ENCODE measurements at regions not wholly inside any gene's neighbourhood (a gene's known extent, or its start where the extent isn't known, plus 50 kb on each side); places are given as distances from the start of the nearest gene placed in this dataset.

GRCh38 chr6:102402635-102403329, 1009.3 kb downstream of the GRIK2 start:
- no peak for DNase-seq (ENCODE audit: extremely low read depth, low read depth, low spot score)

- no peak for DNase-seq (ENCODE audit: extremely low read depth, low read depth, low spot score)
Observed at GRCh38 chr6:102398788-102399390, 1005.4 kb downstream of the GRIK2 start.

- DNase-seq (ENCODE audit: extremely low read depth, low read depth, low spot score): no peak
Observed at GRCh38 chr6:102390541-102390940, 997.0 kb downstream of the GRIK2 start.

- DNase-seq (ENCODE audit: extremely low read depth, low read depth, low spot score): no peak
Observed at GRCh38 chr6:102389994-102390393, 996.5 kb downstream of the GRIK2 start.

- DNase-seq (ENCODE audit: extremely low read depth, low read depth, low spot score): no peak
Observed at GRCh38 chr6:102387326-102388033, 994.0 kb downstream of the GRIK2 start.

GRCh38 chr6:102381203-102381602, 987.7 kb downstream of the GRIK2 start:
- DNase-seq (ENCODE audit: extremely low read depth, low read depth, low spot score): no peak

- no peak for DNase-seq (ENCODE audit: extremely low read depth, low read depth, low spot score)
Observed at GRCh38 chr6:102356170-102356569, 962.7 kb downstream of the GRIK2 start.

- DNase-seq (ENCODE audit: extremely low read depth, low read depth, low spot score): no peak
Observed at GRCh38 chr6:102355578-102355977, 962.1 kb downstream of the GRIK2 start.

GRCh38 chr6:102352552-102352951, 959.0 kb downstream of the GRIK2 start:
- DNase-seq (ENCODE audit: extremely low read depth, low read depth, low spot score): no peak

- DNase-seq (ENCODE audit: extremely low read depth, low read depth, low spot score): no peak
Observed at GRCh38 chr6:102344769-102345168, 951.3 kb downstream of the GRIK2 start.

GRCh38 chr6:102340311-102340710, 946.8 kb downstream of the GRIK2 start:
- DNase-seq (ENCODE audit: extremely low read depth, low read depth, low spot score): no peak

GRCh38 chr6:102333736-102334135, 940.2 kb downstream of the GRIK2 start:
- no peak for DNase-seq (ENCODE audit: extremely low read depth, low read depth, low spot score)

GRCh38 chr6:102327697-102328225, 934.3 kb downstream of the GRIK2 start:
- DNase-seq (ENCODE audit: extremely low read depth, low read depth, low spot score): no peak

- DNase-seq (ENCODE audit: extremely low read depth, low read depth, low spot score): no peak
Observed at GRCh38 chr6:102313699-102314098, 920.2 kb downstream of the GRIK2 start.

- no peak for DNase-seq (ENCODE audit: extremely low read depth, low read depth, low spot score)
Observed at GRCh38 chr6:102309700-102310099, 916.2 kb downstream of the GRIK2 start.

- no peak for DNase-seq (ENCODE audit: extremely low read depth, low read depth, low spot score)
Observed at GRCh38 chr6:102300350-102300749, 906.8 kb downstream of the GRIK2 start.

GRCh38 chr6:102298051-102298450, 904.5 kb downstream of the GRIK2 start:
- no peak for DNase-seq (ENCODE audit: extremely low read depth, low read depth, low spot score)
